Hindlimb muscle (tissue), 1 donor: ENCODE measurements at regions not wholly inside any gene's neighbourhood (a gene's known extent, or its start where the extent isn't known, plus 50 kb on each side); places are given as distances from the start of the nearest gene placed in this dataset.

Experiments
- DNase-seq: peaks from one replicate; pipeline ENCODE4 v3.0.0-alpha.2; 2013

DNA sequence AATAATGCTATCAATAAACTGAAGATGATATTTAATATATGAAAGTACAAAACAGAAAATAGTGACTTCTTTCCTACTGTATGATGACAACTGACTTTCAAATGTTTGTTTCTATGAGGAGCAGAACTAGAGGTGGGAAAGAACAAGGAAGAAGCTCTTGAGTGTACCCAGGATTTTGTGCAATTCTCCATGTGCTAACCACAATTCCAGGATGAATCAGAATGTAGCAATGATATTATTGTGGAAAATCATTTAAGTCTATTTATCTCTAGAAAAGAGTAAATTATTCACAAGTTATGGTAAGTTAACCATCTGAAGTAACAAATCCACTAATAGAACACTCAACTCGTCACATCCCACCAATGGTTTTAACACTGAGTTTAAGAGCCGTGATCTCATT lies 324.1 kb upstream of the EMCN start:
- no peak for DNase-seq

- no peak for DNase-seq
Measured at GRCh38 chr4:100839712-100840111, 321.9 kb upstream of the EMCN start.

- no peak for DNase-seq
Measured at GRCh38 chr4:100838286-100838685, 320.5 kb upstream of the EMCN start.

DNA sequence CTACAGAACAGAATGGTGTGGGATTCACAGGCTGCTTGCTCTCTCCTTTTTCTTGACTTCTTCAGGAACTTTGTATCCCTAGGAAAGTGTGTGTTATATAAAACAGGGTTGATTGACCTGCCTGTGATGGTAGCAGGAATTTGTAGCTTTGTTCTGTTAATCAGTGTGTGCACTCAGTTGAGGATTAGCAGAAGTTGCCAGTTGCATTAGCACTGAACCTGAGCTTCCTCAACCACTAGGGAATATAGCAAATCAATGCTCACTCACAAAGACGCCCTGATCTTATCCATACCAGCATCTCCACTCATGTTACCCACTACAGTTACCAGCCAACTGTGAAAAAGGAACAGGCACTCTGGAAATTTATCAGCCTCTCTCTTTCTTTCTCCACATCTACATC lies 319.1 kb upstream of the EMCN start:
- no peak for DNase-seq

DNA sequence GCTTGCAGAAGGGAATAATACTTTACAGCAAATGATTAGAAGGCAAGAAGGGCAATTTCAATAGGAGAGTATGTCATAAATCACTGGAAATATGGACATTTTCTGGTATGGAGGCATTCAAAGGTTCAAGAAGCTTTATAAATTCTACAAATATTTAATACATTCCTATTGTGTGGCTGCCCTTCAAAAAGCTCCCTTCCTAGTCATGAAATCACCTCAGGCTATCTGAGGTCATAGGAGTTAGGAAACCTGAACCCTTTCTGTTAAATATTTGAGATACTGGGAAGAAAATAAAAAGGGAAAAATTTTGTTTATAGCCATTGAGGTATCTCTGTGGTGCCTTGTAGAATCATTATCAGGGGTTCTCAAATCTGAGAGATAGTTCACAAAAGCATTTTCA lies 316.8 kb upstream of the EMCN start:
- no peak for DNase-seq

DNA sequence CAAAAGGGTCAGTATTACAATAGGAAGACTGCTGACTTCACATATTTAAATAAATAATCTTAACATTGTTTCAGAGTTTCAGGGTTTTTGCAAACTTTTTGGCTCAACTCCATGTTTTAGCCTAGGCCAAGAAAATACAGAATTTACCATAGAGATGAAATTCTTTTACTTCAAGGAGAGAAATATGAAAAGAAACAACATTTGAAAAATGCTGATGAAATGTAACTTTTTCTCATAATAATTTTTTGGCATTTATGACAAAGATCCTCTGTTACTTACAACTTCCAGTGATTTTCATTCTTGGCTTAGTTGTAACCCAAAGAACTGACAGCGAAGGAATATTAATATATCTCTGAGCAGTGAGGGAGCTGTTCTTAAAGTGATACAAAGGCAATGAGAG lies 316.1 kb upstream of the EMCN start:
- peak; percentile 28 for DNase-seq

- no peak for DNase-seq
Measured at GRCh38 chr4:100828986-100829685, 311.3 kb upstream of the EMCN start.

DNA sequence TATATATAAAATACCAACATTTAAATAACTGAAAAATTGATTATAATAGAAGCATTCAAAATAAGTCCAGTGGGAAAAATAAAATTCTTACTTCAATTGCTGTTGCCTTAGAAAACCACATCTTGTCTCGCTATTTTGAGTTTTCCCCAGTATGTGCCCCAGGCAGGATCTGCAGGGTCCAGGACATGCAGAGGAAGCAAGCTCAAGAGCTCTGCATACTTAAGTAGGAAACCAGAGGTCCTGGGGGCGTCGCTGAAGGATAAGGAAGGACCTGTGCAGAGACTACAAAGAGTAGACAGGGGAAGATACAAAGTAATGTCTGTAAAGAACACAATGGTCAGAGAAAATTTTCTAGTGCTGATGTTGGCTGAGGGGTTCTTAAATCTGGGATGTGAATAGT lies 310.5 kb upstream of the EMCN start:
- no peak for DNase-seq

GRCh38 chr4:100827756-100828155 lies 309.9 kb upstream of the EMCN start:
- DNase-seq = no peak

- DNase-seq = no peak
Measured at GRCh38 chr4:100826808-100827548, 309.2 kb upstream of the EMCN start.

- DNase-seq = no peak
Measured at GRCh38 chr4:100826067-100826466, 308.2 kb upstream of the EMCN start.

DNA sequence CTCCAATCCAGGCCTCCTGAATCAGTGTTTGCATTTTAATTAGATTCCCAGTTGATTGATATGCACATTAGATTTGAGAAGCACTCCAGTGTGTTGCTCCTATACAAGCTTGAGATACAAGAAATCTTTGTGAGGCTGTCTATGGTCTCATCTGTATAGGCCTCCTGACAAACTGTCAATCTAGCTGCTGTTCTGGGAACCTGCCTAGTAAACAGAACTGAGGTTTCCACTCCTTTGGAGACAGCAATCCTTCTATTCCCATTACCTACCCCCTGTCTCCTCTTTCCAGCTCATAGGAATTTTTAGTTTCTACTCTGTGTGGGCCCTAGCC lies 306.1 kb upstream of the EMCN start:
- DNase-seq = no peak

- no peak for DNase-seq
Measured at GRCh38 chr4:100823066-100823992, 305.5 kb upstream of the EMCN start.

DNA sequence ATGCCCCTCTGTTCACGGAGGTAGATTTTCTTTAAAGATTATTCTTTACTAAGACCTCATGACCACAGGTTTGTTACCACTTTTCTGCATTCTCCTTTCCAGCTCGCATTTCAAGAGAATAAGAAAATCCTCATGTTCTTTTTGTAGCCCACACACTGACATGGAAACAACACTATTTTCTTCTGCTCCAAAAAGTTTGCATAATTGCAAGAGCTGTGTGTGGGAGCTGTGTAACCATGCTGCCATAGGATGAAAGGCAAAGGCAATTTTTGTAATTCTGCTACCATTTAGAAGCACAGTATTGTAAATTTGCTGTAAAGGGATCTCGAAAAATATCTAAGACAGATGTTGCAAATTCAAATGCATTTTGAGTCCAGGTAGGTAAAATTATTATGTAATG lies 302.4 kb upstream of the EMCN start:
- DNase-seq = no peak

GRCh38 chr4:100819505-100819904 lies 301.7 kb upstream of the EMCN start:
- DNase-seq = no peak

GRCh38 chr4:100816436-100817045 lies 298.7 kb upstream of the EMCN start:
- DNase-seq = no peak

- DNase-seq = no peak
Measured at GRCh38 chr4:100811046-100811445, 293.2 kb upstream of the EMCN start.

- DNase-seq = peak; percentile 59
Measured at GRCh38 chr4:100809506-100809905, 291.7 kb upstream of the EMCN start.

- no peak for DNase-seq
Measured at GRCh38 chr4:100806988-100807387, 289.2 kb upstream of the EMCN start.

DNA sequence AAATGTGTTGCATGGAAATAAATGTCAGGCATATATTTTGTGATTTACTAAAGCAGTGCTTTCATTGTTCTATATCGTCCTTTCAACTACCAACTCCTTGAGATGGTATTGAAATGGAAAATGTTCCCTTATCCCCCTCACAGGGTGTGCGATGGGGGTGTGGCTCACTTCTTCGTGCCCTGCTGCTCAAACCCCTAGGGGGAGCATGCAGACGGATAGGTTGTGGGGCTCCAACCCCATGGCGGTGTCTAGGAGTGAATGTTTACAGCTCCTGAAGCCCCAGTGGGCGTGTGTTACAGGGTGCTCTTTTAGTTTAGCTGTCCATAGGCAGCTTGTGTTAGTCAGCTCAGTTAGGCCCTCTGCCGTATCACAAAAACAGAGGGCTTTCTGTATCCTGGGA lies 287.7 kb upstream of the EMCN start:
- no peak for DNase-seq

DNA sequence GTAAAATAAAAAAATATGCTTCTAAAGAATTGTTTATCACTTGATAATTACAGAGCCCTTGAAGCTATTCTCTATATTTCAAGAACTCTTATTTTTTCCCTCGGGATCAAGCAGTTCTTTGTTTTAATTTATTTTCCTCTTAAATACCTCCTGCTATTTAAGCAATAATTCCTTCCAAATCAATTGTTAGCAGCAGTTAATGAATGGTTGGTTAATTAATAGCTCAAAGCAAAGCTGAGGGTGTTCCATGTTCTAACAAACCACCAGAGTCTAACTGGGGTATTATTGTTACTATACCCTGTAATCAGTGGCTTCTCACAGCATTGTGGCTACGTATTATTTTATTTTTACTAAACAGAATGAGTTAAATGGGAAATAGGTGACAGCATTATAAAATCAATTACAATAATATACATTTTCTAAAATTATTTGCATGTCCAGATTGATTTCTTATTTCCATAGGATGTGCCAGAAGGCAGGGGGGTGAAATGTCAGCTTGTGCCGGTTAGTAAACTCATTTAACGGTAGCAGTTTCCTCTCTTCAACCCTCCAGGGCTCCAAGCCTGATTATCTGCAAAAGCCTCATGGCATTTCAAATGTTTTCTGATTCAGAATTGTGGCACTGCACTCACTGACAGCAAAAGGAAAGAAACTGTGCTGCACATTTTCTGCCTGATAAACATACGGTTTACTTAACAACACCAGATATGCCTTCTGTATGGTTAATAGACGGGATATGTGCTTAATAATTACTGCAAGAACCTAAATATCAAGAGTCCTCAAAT lies 286.9 kb upstream of the EMCN start:
- DNase-seq = no peak

DNA sequence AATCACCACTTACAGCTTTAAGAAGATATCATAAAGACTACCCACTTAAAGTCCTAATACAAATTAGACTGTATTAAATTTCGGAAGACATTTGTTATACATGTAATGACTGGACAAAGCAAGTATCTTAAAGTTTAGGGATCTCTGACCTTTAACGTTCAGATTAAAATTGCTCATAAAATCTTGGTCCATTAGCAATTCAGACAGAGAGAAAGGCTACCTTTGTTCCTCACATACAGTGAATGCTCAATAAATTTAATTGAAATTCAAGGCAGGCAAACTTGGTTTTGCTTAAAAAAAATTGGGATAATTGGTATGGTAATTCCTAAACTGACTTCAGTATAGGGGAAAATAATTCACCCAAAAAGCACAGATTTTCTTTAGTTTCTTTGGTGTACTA lies 285.9 kb upstream of the EMCN start:
- DNase-seq = no peak
